CD4-positive, alpha-beta memory T cell (primary cell): ENCODE measurements at regions not wholly inside any gene's neighbourhood (a gene's known extent, or its start where the extent isn't known, plus 50 kb on each side); places are given as distances from the start of the nearest gene placed in this dataset.

Experiments
- CTCF ChIA-PET: fragments of 350-600 bp; sonication (Branson Sonifier 250); formaldehyde crosslinking; loops from one replicate; lab custom pipeline; 2021; ENCODE audit warnings: inconsistent platforms; ENCODE audit not compliant: partially characterized antibody; lab: Charles Lee
- POLR2A ChIA-PET: fragments of 350-600 bp; sonication (Branson Sonifier 250); formaldehyde crosslinking; loops from one replicate; lab custom pipeline; 2021; ENCODE audit not compliant: partially characterized antibody; lab: Charles Lee
- DNase-seq, 5 donors: peaks; one replicate each; pipeline versions ENCODE4 v3.0.0 to v3.0.0-alpha.2; 2020 to 2022; ENCODE audit warnings: mixed read lengths in 1 of 5
- H3K27ac ChIP-seq: one replicate; pipeline ENCODE4 v1.7.0; 2013; ENCODE audit warnings: low read depth, low read length
- H3K27me3 ChIP-seq: 2 replicates; pipeline ENCODE4 v1.7.0; 2013; ENCODE audit warnings: mild to moderate bottlenecking, low read length, moderate library complexity; ENCODE audit not compliant: insufficient read depth
- H3K36me3 ChIP-seq: 2 replicates; pipeline ENCODE4 v1.7.0; 2013; ENCODE audit warnings: mild to moderate bottlenecking, low read length, moderate library complexity; ENCODE audit not compliant: insufficient read depth
- H3K4me1 ChIP-seq: 2 replicates; pipeline ENCODE4 v1.7.0; 2013; ENCODE audit warnings: mild to moderate bottlenecking, low read length, moderate library complexity; ENCODE audit not compliant: insufficient read depth
- H3K4me3 ChIP-seq, 2 donors: one replicate each; pipeline ENCODE4 v1.7.0; 2013; ENCODE audit warnings: low read length in 2 of 2, mild to moderate bottlenecking in 1 of 2
- H3K9me3 ChIP-seq, 2 donors: one replicate each; pipeline ENCODE4 v1.7.0; 2013; ENCODE audit warnings: low read length in 2 of 2, control low read depth in 1 of 2; ENCODE audit not compliant: control insufficient read depth in 1 of 2
- H3K27ac Mint-ChIP-seq, 7 donors: one replicate each; pipeline ENCODE4 v1.8.0; 2020 to 2021; ENCODE audit warnings: mixed read lengths in 7 of 7, mild to moderate bottlenecking in 6 of 7, inconsistent platforms in 3 of 7, moderate library complexity in 3 of 7
- H3K27me3 Mint-ChIP-seq, 2 donors: one replicate each; pipeline ENCODE4 v1.8.0; 2020 to 2021; ENCODE audit warnings: mixed read lengths in 2 of 2
- H3K36me3 Mint-ChIP-seq, 2 donors: one replicate each; pipeline ENCODE4 v1.8.0; 2020 to 2021; ENCODE audit warnings: mixed read lengths in 2 of 2, inconsistent platforms in 1 of 2, mild to moderate bottlenecking in 1 of 2
- H3K4me1 Mint-ChIP-seq, 4 donors: one replicate each; pipeline ENCODE4 v1.8.0; 2020 to 2021; ENCODE audit warnings: mixed read lengths in 4 of 4, mild to moderate bottlenecking in 1 of 4
- H3K4me3 Mint-ChIP-seq, 8 donors: one replicate each; pipeline ENCODE4 v1.8.0; 2020 to 2021; ENCODE audit warnings: mixed read lengths in 8 of 8, mild to moderate bottlenecking in 7 of 8, moderate library complexity in 6 of 8, inconsistent platforms in 3 of 8
- H3K9me3 Mint-ChIP-seq, 8 donors: one replicate each; pipeline ENCODE4 v1.8.0; 2020 to 2021; ENCODE audit warnings: mixed read lengths in 8 of 8, mild to moderate bottlenecking in 5 of 8, inconsistent platforms in 3 of 8, moderate library complexity in 1 of 8
- intact Hi-C: fragments of 100-400 bp; cut with micrococcal nuclease; formaldehyde crosslinking; loops from one replicate; pipeline ENCODE4 v1.15.1; 2023

- ChIA-PET CTCF (no interaction called here), POLR2A (no interaction called here)
- peaks cover 0 to 6% (median 0%) of the 10 kb centered on the region in 8 donors for H3K9me3 Mint-ChIP-seq
- Histone ChIP-seq H3K9me3 (no peaks in the 10 kb centered on the region), H3K27me3 (no peaks in the 10 kb centered on the region), H3K36me3 (no peaks in the 10 kb centered on the region), H3K4me3 (no peak overlapping the region), H3K4me1 (no peaks in the 10 kb centered on the region), H3K27ac (no peak overlapping the region)
- peaks cover 0 to 2% of the 10 kb centered on the region in 2 donors for H3K27me3 Mint-ChIP-seq
- H3K27ac Mint-ChIP-seq, result no peak overlapping the region
- H3K36me3 Mint-ChIP-seq, result no peaks in the 10 kb centered on the region
- H3K4me1 Mint-ChIP-seq, result no peaks in the 10 kb centered on the region
- intact Hi-C loops, result no loop called here
- DNase-seq, result no peak
- H3K4me3 Mint-ChIP-seq, result no peak overlapping the region
Measured at GRCh38 chr10:3723766-3724165, 61.2 kb downstream of the KLF6 start.

GRCh38 chr10:3720228-3721019 lies 64.6 kb downstream of the KLF6 start:
- no peak overlapping the region for H3K4me3 Mint-ChIP-seq
- H3K4me1 Mint-ChIP-seq, result no peaks in the 10 kb centered on the region
- no peaks in the 10 kb centered on the region for H3K36me3 Mint-ChIP-seq
- no peaks in the 10 kb centered on the region for H3K4me1 ChIP-seq
- DNase-seq, result no peak
- ChIA-PET POLR2A (interaction anchor here (0.8 to 1.2 kb wide), 2 partner anchors 55 to 248 kb away, joined by 3 to 4 read pairs; no protein-coding TSS in a partner anchor), CTCF (no interaction called here)
- H3K4me3 ChIP-seq, result no peak overlapping the region
- intact Hi-C loops, result no loop called here
- peaks cover 0 to 5% (median 0%) of the 10 kb centered on the region in 8 donors for H3K9me3 Mint-ChIP-seq
- no peak overlapping the region for H3K27ac ChIP-seq
- peak overlapping the region in 2 of 7 donors; percentile 14 to 20 for H3K27ac Mint-ChIP-seq
- no peaks in the 10 kb centered on the region for H3K9me3 ChIP-seq
- peaks cover 0 to 4% of the 10 kb centered on the region in 2 donors for H3K27me3 Mint-ChIP-seq
- H3K36me3 ChIP-seq, result no peaks in the 10 kb centered on the region
- no peaks in the 10 kb centered on the region for H3K27me3 ChIP-seq

DNA sequence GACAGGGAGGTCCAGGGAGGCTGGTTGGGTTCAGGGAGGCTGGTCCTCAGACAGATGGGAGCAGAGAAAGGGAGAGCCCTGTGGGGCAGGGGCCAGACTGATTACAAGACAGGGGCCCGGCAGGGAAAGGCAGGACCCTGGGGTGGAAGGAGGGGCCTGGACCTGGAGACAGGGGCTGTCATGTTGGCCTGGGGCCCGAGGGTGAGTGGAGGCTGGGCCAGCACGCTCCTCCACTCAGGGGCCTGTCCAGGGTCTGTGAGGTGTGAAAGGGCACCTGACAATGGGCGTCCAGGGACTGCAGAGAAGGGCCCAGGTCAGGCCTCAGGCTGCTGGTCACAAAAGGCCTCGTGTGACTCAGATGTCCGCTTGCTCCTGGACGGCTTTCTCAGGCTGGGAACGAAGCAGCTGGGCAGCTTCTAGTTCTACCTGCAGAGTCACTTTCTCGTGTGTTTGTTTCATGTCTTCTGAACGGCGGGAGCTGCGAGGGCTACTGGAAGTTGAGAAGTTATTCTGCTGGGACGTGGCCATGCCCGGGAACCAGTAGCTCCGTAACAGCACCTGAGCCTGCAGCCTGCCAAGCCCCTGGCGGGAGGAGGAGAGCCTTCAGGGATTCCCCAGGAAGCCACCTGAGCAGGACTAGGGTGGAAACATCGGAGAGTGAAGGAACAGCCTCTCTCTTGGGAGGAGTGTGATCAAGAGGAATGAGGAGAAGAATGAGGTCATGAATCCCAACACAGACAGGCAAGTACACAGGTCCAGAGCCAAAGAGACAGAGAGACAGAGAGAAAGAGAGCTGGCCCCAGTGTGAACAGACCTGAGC lies 65.8 kb downstream of the KLF6 start:
- no peaks in the 10 kb centered on the region for H3K36me3 Mint-ChIP-seq
- Histone ChIP-seq H3K36me3 (no peaks in the 10 kb centered on the region), H3K4me1 (no peaks in the 10 kb centered on the region), H3K27me3 (no peaks in the 10 kb centered on the region), H3K4me3 (no peak overlapping the region), H3K27ac (no peak overlapping the region), H3K9me3 (no peaks in the 10 kb centered on the region)
- POLR2A ChIA-PET, result no interaction called here
- peaks cover 0 to 3% (median 0%) of the 10 kb centered on the region in 8 donors for H3K9me3 Mint-ChIP-seq
- CTCF ChIA-PET, result no interaction called here
- no peak for DNase-seq
- no peak overlapping the region for H3K27ac Mint-ChIP-seq
- peaks cover 0 to 4% of the 10 kb centered on the region in 2 donors for H3K27me3 Mint-ChIP-seq
- intact Hi-C loops, result no loop called here
- no peak overlapping the region for H3K4me3 Mint-ChIP-seq
- H3K4me1 Mint-ChIP-seq, result peaks cover 0 to 2% (median 0%) of the 10 kb centered on the region in 4 donors

DNA sequence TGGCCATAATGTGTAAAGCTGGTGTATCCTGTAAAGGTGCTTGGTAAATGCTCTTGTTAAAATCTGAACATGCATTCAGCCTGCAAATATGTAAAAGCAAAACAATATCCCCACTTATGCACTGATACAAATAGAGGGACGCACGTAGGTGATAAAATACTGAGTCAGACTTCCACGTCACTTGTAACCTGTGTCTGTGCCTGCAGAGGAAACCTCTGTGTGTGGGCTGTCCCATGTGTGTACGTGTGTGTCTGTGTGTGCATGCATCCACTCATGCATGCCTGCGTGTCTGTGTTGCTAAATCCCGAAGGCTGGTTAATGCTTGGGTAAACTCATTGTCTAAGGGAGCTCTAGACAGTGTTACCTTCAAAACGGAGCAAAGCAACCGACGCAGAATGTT lies 68.9 kb downstream of the KLF6 start:
- H3K27me3 ChIP-seq, result no peaks in the 10 kb centered on the region
- ChIA-PET POLR2A (no interaction called here), CTCF (no interaction called here)
- no peak for DNase-seq
- peaks cover 0 to 15% (median 8%) of the 10 kb centered on the region in 8 donors for H3K9me3 Mint-ChIP-seq
- H3K4me1 Mint-ChIP-seq, result peaks cover 0 to 2% (median under 1%) of the 10 kb centered on the region in 4 donors
- H3K4me1 ChIP-seq, result no peaks in the 10 kb centered on the region
- peaks cover 0 to 4% of the 10 kb centered on the region in 2 donors for H3K27me3 Mint-ChIP-seq
- intact Hi-C loops, result no loop called here
- no peak overlapping the region for H3K27ac Mint-ChIP-seq
- no peak overlapping the region for H3K27ac ChIP-seq
- no peak overlapping the region for H3K4me3 ChIP-seq
- peaks cover 0 to 8% of the 10 kb centered on the region in 2 donors for H3K36me3 Mint-ChIP-seq
- H3K36me3 ChIP-seq, result no peaks in the 10 kb centered on the region
- no peaks in the 10 kb centered on the region for H3K9me3 ChIP-seq
- H3K4me3 Mint-ChIP-seq, result no peak overlapping the region

DNA sequence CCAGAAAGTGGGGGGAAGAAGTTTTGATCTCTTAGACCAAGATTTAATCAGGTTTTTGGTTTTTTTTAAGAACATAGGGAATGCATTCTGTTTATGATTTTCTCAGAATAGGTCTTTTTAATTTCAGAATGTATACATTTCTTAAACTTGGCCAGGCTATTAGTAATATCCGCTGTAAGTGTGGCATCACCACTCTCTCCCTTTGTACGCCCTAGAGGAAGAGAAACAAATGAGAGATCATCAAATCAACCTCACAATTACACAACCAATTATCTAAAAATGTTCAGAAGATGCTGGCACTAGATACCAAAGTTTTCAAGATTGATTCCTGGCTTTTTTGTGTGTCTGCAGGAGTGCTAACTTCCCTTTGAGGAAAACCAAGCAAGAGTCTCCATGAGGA lies 70.0 kb downstream of the KLF6 start:
- Mint-ChIP-seq H3K27me3 (peaks cover 0 to 4% of the 10 kb centered on the region in 2 donors), H3K4me3 (no peak overlapping the region), H3K4me1 (peaks cover 0 to 3% (median under 1%) of the 10 kb centered on the region in 4 donors), H3K27ac (peak overlapping the region in 1 of 7 donors; percentile 19), H3K36me3 (peaks cover 0 to 10% of the 10 kb centered on the region in 2 donors), H3K9me3 (peaks cover 0 to 19% (median 10%) of the 10 kb centered on the region in 8 donors)
- no peaks in the 10 kb centered on the region for H3K4me1 ChIP-seq
- no peaks in the 10 kb centered on the region for H3K27me3 ChIP-seq
- no peak overlapping the region for H3K4me3 ChIP-seq
- POLR2A ChIA-PET, result no interaction called here
- no peak overlapping the region for H3K27ac ChIP-seq
- CTCF ChIA-PET, result interaction anchor here (0.7 kb wide), 1 partner anchor 43 kb away, joined by 4 read pairs; no protein-coding TSS in a partner anchor
- no peak for DNase-seq
- no peaks in the 10 kb centered on the region for H3K9me3 ChIP-seq
- intact Hi-C loops, result no loop called here
- H3K36me3 ChIP-seq, result no peaks in the 10 kb centered on the region

DNA sequence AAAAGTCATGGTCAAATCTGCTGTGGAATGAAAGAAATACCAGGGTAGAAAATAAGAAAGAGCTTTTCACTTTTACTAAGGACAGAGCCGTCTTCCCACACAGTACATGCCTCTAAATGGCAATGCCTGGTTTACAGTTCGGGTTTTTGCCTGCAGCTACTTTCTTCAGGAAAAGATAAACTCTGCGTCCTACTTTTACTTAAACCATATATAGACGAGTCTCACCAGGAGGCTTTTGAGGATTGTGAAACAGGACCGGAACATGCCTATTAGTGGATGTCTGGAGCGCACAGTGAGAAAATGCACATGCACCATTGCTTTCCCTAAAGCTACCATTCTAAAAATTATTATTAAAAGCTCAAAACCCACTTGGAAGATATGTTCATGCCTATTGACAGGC lies 70.5 kb downstream of the KLF6 start:
- Mint-ChIP-seq H3K4me3 (no peak overlapping the region), H3K27ac (no peak overlapping the region), H3K36me3 (peaks cover 0 to 10% of the 10 kb centered on the region in 2 donors), H3K27me3 (peaks cover 0 to 4% of the 10 kb centered on the region in 2 donors), H3K4me1 (peaks cover 0 to 3% (median under 1%) of the 10 kb centered on the region in 4 donors), H3K9me3 (peaks cover 0 to 19% (median 10%) of the 10 kb centered on the region in 8 donors)
- DNase-seq, result no peak
- no peaks in the 10 kb centered on the region for H3K4me1 ChIP-seq
- POLR2A ChIA-PET, result no interaction called here
- H3K9me3 ChIP-seq, result no peaks in the 10 kb centered on the region
- intact Hi-C loops, result no loop called here
- no peak overlapping the region for H3K4me3 ChIP-seq
- CTCF ChIA-PET, result interaction anchor here (0.7 kb wide), 1 partner anchor 43 kb away, joined by 4 read pairs; no protein-coding TSS in a partner anchor
- H3K27ac ChIP-seq, result no peak overlapping the region
- H3K36me3 ChIP-seq, result no peaks in the 10 kb centered on the region
- no peaks in the 10 kb centered on the region for H3K27me3 ChIP-seq

- H3K27me3 Mint-ChIP-seq, result peaks cover 0 to 4% of the 10 kb centered on the region in 2 donors
- Histone ChIP-seq H3K4me3 (no peak overlapping the region), H3K27ac (no peak overlapping the region), H3K4me1 (no peaks in the 10 kb centered on the region), H3K27me3 (no peaks in the 10 kb centered on the region), H3K36me3 (no peaks in the 10 kb centered on the region), H3K9me3 (no peaks in the 10 kb centered on the region)
- no peak for DNase-seq
- H3K36me3 Mint-ChIP-seq, result peaks cover 0 to 10% of the 10 kb centered on the region in 2 donors
- peak overlapping the region in 1 of 7 donors; percentile 26 for H3K27ac Mint-ChIP-seq
- ChIA-PET POLR2A (no interaction called here), CTCF (no interaction called here)
- intact Hi-C loops, result no loop called here
- H3K9me3 Mint-ChIP-seq, result peaks cover 0 to 19% (median 10%) of the 10 kb centered on the region in 8 donors
- no peak overlapping the region for H3K4me3 Mint-ChIP-seq
- H3K4me1 Mint-ChIP-seq, result peaks cover 0 to 5% (median 3%) of the 10 kb centered on the region in 4 donors
Measured at GRCh38 chr10:3712707-3713106, 72.3 kb downstream of the KLF6 start.
